HG03175 (cell line): ENCODE measurements at regions not wholly inside any gene's neighbourhood (a gene's known extent, or its start where the extent isn't known, plus 50 kb on each side); places are given as distances from the start of the nearest gene placed in this dataset.

Source experiments
- ATAC-seq: cut with Tn5 transposase; IDR thresholded peaks from one replicate; pipeline ENCODE4 v1.9.1; 2021; ENCODE audit warnings: mild to moderate bottlenecking, moderate library complexity; ENCODE audit not compliant: unreplicated experiment

DNA sequence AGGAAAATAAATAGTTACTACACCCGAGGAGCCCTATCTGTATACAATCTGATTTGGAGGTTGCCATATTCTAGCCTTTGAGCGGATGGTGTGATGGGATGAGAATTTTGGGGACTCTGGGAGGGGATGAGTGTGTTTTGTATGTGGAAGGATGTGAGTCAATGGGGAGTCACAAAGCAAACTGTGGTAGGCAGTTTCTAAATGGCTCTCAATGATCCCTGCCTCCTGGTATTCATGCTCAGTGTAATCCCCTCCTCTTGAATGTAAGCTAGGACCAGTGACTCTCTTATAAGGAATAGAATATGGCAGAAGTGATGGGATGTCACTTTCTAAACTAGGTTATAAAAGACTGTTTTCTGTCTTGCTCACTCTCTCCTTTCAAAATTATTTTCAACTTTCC, 205.7 kb upstream of the RIOK2 start:
- ATAC-seq = no peak

DNA sequence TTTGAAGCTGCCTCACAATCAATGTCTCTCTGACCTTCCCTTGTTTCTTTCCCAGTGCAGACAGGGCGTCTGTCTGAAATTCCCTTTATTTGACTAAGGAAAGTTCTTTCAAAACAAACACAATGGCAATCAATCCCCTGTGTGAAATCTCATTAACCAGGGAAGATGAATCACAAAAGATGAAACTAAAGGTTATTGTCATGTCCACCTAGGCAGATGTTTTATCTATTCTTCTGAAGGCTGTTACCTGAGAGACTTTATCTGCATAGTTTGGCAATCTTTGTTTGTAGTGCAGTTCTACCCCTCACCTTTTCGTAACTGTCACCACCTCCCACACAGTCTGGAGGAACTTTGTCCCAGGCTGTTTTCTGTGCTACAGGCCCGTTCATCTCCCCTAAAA, 217.5 kb upstream of the RIOK2 start:
- ATAC-seq = no peak

DNA sequence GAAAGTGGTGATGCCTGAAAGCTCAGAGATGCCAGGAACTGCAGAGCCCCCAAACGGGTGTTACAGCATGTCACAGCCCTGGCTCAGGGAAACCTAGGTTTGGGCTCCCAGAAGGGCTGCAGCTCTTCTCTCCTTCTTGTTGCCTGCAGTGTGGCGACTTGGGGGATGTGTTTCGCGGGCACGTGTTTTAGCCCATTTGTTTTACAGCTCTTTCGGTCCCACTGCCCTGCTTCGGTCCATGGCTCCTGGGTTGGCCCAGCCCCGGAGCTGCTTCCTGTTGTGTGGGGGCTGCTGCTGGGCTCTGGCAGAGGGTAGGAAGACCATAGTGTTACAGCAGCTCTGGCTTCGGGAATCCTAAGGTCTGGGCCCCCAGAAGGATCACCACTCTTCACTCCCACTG, 222.9 kb upstream of the RIOK2 start:
- no peak for ATAC-seq

DNA sequence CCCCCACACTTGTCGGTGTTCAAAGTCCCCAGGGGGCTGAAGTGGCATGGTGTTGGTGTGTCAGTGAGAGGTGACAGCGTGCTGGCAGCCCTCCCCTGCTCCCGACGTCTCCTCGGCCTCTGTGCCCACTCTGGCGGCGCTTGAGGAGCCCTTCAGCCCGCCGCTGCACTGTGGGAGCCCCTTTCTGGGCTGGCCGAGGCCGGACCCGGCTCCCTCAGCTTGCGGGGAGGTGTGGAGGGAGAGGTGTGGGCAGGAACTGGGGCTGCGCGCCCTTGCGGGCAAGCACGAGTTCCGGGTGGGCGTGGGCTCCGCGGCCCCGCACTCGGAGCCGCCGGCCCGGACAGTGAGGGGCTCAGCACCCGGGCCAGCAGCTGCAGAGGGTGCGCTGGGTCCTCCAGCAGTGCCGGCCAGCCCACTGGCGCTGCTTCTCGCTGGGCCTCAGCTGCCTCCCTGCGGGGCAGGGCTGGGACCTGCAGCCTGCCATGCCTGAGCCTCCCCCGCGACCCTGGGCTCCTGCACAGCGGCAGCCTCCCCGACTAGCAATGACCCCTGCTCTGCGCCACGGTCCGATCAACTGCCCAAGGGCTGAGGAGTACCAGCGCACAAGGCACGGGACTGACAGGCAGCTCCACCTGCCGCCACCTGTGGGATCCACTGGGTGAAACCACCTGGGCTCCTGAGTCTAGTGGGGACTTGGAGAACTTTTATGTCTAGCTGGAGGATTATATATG, 224.1 kb upstream of the RIOK2 start:
- ATAC-seq = no peak

DNA sequence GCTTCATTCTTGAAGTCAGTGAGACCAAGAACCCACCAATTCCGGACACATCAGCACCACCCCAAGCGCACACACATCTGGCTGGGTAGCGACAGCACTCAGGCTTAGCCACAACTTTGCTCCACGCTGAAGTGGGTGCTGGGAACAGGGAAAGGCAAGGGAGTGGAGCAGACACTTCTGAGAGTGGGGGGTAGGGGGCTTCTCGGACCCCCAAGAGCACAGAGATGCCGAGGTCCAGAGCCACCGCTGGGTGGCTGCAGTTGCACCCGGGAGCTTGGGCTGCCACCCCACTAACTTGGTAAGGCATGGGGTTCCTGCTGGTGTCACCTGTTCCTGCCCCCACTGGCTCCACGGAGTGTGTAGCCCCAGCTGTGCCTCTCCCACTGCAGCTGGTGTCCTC, 225.3 kb upstream of the RIOK2 start:
- ATAC-seq = no peak

DNA sequence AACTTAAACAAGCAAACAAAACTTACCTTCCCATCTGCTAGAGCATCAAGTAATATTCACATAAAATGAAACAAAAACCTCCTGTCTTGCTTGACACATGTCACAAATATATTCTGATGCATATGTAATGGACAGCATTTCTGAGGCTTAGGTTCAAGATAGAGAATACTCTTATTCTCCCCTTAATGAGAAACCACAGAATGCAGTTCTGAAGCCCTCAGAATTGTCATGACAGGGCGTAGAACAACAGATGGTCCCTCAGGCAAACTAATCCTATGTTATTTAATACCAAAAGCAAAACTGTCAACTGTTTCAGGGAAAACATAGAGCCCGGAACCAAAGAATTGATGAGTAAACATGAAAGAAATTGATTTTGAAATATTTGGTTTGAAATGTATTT, 229.9 kb upstream of the RIOK2 start:
- ATAC-seq = no peak

DNA sequence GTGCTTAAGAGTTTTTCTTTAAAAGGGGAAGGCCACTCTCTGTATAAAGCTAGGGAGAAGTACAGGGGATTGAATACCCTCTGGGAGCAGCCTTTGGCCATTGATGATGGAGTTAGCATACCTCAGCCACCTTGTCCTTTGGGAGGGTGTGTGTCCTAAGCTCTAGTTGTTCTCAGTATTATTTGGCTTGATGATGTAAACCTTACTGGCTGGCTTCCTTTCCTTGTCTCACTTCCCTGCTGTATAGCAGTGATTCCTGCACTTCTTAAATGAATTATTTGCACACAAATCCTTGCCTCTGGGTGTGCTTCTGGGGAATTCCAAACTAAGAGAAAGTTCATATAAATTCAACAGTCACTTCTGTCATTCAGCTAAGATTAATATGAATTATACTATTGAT, 234.9 kb upstream of the RIOK2 start:
- no peak for ATAC-seq

DNA sequence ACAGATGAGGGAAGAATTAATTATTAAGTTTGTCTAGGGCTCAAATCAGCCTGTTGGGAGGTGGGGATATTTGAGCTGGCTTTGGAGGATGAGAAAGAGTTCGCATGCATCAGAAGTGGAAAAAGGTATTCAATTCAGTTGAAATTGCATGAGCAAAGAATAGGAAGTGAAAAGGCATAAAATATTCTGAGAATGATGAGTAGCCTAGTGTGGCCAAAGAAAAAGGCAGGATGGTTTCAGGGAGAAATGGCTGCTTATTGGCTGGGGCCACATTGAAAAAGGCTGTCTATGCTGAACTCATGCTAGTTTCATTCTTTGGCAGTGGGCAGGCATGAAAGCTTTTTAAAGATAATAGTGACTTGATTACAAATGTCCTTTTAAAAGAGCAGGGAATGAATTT, 235.4 kb upstream of the RIOK2 start:
- no peak for ATAC-seq

DNA sequence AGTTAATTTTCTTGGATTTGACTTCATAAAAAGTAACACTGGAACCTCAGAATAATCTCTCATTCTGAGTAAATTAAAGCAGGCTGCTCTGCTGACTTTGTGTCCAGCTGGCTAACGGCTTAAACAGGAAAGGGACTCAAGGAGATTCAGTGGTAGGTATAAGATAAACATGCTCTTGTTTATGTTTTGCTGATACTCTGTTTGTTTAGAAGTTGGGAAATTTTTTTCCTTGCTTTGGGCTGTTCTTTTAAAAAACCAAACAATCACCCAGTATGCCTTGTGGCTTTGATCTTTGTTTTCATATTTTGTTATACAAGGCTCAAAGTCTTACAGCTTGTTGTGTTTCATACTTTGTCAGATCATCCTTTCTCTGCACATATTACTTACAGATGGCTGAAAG, 237.6 kb upstream of the RIOK2 start:
- no peak for ATAC-seq

DNA sequence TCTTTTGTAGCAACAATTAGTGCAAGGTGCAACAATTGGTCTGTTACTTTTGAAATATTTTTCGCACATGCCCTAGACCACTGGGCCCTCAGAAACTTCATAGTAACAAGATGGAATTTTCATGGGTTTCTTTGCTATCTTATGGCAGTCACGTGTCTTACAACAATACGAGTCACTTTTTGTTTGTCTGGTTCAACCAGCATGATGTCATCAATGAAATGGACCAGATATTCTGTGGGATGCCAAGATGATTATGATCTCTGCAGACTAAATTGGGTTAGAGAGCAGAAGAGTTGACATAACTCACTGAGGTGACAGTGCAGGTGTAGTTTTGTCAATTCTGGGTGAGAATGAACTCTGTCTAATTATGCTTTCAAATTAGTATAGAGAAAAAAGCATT, 239.6 kb upstream of the RIOK2 start:
- no peak for ATAC-seq

DNA sequence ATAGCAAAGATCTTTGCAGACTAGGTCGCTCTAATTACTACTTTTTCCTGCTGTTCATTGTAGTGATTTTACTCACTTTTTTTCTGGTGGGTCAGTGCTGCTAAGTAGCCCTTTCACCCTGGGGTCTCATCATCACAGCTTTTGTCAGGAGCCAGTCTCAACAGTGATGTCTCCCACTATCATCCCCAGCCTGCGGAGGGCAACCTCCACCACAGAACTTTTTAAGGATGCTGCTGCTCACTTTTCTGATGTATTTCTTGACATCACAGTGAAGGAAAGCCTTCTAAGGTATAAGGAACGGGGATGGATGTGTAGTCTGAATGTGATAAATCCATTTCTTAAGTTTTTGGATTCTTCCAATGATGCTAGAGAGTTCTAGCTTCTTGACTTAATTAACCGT, 242.5 kb upstream of the RIOK2 start:
- ATAC-seq = no peak

DNA sequence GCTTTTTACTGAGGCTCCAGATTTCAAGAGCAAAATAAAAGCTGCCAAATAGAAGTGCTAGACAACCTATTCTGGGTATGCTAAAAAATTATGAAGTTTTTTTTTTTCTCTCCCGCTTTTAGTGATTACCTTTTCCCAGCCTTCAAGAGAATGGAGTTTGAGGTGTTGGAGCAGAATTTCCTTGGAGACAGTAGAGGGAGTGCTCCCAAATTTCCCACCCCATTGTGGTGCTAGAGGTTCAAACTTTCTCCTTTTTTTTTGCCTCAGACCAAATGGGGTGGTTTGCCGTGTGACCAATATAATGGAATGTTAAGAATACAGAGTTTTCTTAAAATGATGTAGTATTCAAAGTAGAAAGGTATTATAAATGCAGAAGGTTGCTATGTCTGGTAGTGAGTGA, 244.2 kb upstream of the RIOK2 start:
- ATAC-seq = no peak

DNA sequence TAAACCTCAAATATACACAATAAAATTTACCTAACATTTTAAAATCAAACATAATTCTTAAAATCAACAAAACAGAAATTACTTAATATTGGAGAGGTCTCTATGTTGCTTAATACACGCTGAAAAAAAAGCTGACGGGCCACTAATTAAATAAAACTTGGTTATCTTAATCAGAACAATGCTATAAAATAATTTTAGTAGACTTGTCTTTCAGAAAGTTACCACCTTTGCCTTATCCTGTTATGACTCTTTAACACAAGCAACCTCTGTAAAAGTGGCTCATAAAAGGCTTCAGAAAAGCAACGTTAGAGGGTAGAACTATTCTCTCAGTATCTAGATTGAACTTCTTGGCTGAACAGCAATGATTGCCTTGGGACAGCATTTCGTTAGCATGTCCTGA, 251.0 kb upstream of the RIOK2 start:
- no peak for ATAC-seq

DNA sequence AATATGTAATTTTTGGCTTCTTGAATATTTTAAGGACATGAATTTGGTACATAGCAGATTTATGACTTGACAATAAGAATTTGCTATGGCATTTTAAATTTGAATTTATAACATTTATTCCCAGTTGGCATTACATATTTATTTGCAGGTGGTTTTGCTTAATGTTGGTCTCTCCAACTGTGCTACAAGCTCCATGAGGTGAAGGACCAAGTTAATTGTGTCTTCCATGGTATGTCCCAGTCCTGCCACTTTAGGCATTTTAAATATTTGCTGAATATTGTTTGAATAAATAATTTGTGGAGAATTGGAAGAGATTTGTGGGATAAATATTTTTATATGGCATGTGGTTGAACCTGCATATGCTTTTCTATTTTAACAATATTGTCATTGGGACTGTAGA, 253.4 kb upstream of the RIOK2 start:
- ATAC-seq = no peak

DNA sequence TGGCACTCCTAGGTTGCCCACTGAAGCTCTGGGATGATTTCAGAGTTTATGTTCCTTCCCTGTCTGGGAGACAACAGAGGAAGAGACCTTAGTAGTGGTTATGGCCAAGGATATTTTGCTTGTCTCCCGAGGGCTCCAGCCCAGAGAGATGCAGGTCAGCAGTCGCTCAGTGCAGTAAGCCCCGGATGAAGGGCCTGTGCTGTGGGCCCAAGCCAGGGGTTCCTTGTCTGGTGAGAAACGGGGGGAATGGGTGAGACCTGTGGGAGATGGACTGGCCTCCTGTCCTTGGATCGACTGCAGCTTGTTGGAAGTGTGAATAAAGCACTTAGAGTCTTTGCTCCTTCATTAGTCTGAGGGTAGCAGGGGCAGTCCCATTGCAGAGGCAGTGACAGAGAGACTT, 260.7 kb upstream of the RIOK2 start:
- ATAC-seq = no peak

DNA sequence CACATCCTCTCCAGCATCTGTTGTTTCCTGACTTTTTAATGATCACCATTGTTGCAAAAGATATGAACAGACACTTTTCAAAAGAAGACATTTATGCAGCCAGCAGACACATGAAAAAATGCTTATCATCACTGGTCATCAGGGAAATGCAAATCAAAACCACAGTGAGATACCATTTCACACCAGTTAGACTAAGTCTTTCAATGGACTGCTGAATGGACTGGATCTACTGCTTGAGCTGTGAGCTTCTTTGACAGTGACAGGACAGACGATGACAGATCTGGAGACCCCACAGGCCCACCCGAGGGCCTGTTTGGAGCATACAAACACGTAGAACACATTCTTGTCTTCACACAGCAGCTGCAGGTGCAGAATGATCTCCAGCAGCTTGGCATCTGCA, 266.1 kb upstream of the RIOK2 start:
- no peak for ATAC-seq

DNA sequence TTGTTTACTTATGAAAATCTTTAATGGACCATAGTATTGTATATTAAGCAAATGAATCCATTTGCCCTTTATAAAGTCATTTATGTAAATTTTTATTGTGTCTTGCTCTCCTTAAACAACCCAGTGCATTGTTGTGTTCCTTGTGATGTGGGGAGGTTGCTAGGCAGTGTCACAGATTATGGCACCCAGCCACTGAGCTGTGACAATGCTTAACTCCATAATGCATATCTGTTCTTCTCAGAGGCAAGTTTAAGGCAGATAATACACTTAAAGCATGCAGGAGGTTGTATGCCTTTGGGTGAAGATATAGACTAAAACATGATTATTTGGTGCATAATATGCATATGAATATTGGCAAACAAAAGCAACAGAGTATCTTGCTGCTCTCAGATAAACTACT, 269.6 kb upstream of the RIOK2 start:
- ATAC-seq = no peak

DNA sequence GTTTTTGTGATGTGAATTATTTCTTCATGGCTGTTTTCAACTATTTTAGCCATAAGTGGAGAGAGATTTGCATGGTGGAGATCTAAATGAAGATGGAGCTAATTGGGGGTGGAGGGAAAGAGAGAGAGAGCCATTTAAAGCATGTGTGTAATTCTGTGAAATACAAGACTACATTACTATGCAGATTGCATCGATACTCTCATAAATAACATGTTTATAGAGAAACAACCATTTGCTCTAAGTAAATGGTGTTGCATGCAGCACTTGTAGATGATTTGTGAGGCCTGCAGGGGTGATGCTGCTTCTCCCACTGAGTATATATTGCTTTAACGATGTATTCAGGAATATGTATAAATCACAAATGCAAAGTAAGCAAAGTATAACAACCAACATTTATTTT, 270.2 kb upstream of the RIOK2 start:
- ATAC-seq = no peak

DNA sequence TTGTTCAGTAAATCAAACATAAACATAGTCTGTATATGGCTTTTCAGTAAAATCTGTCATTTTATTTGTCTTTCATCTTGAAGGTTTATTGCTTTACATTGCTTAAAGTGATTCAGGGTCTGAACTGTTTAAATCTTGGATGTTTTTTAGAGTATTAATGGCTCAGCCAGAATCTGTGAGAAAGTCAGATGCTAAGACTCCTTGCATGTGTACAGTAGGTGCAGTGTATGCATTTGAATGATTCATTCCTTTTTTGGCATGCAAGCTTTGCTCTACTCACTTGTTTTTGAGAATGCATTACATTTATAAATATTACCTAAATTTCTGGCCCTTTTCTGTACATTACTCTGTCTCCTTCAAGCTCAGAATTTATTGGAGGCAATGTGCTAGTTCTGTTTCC, 271.0 kb upstream of the RIOK2 start:
- ATAC-seq = no peak

DNA sequence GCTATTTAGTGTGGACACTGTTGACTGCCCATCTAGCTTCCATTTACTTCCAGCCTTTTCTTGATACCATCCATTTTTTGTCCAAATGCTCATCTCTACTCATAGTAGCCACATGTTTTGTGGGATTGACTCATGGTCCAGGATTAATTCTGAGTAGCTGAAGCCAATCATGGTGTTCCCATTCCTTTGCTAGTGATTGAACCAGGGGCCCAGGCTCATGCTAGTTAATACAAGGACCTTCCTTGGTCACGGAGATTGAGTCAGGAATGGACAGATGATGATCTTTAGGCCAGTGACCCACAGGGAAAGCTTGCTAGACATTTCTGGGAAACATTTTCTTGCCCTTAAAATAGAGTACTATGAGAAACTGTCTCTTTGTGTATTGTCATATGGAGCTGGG, 272.9 kb upstream of the RIOK2 start:
- ATAC-seq = no peak

DNA sequence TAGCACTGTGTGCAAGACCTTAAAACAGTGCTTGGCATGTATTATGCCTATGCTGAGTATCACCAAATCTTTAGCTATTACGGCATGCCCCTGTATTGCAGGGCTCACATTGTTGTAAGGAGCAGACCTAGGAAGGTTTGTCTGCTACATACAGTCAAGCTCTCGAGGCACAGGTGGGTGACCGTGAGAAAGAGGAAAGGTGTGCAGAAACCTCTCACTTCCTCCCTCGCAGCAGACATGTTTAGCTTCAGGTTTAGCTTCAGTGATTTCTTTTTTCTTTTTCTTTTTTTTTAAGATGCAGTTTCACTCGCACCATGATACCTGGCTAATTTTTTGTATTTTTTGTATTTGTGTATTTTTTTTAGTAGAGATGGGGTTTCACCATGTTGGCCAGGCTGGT, 275.8 kb upstream of the RIOK2 start:
- ATAC-seq = peak; percentile 77

DNA sequence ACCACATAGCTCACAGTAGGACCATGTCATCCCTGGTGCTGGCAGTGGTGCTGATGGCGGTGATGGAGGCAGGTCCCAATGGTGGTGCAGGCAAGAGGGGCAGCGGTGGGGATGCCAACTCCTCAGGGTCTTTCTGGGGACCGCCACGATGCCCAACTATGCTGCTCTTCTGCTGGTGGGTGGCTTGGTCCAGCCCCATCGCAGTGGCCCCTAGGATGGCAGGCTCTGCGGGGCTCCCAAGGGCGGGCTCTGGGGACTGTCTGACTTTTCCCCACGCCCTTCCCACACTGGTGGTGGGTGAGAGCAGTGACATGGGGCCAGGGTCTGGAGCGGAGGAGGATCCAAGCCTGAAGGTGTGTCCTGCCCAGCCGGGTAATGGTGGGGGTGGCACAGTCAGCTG, 288.9 kb upstream of the RIOK2 start:
- ATAC-seq = no peak

DNA sequence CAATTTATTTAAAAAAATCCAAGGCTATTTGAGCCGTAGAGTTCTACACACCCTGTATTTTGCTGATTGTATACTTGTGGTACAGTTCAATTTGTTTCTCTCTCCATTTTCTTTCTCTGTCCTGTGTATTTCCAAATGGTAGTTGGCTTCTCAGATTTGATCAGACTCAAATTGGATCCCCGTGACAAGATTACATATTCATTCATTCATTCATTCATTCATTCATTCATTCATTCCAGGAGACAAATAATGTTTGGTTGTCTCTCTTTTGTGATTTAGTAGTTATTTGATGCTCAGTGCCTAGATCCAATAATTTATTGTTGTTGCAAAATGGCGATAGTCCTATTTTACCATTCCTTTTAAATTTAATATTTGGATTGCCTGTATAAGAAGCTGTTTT, 292.8 kb upstream of the RIOK2 start:
- no peak for ATAC-seq
